ENCODE measurements at regions not wholly inside any gene's neighbourhood (a gene's known extent, or its start where the extent isn't known, plus 50 kb on each side); places are given as distances from the start of the nearest gene placed in this dataset.

DNA sequence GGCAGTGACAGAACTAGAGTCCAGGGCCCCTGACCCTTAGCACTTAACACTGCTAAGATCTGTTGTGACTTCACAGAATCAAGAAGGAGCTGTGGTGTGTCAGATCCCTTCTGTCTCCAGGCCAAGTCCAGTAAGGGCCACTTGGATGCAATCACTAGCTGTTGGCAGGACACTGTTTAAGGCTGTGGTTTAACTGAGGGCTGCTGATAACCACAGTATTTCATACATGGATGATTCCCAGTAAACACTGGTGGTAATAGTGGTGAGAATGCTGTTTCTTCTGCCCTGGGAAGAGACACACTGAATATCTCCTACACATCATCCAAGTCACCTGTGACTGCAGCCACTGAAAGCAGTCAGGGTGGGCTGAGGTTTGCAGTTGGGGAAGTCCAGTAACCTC lies 77.7 kb upstream of the FBXO11 start:
- ChIA-PET RAD21 (ENCODE audit: low non-redundant PET in 1 of 2, low total read pairs in 2 of 2, uncharacterized antibody in 2 of 2, unreplicated experiment in 2 of 2) (no interaction called here), POLR2A (no interaction called here), CTCF (no interaction called here)
- Histone ChIP-seq H3K4me1 (ENCODE audit: control insufficient read depth in 1 of 2, insufficient read depth in 2 of 2, low read length in 2 of 2) (no peaks in the 10 kb centered on the region), H3K4me3 (replicated peaks in 1 of 2; ENCODE audit: low read depth in 1 of 2, low read length in 2 of 2) (no peak overlapping the region), H3K36me3 (ENCODE audit: control insufficient read depth in 1 of 2, insufficient read depth in 2 of 2, low read length in 2 of 2) (no peaks in the 10 kb centered on the region), H3K27me3 (ENCODE audit: insufficient read depth, low read length) (no peaks in the 10 kb centered on the region), H3K79me2 (ENCODE audit: insufficient read depth, low read length) (no peaks in the 10 kb centered on the region), H4K20me1 (ENCODE audit: insufficient read depth) (no peaks in the 10 kb centered on the region), H3K9ac (ENCODE audit: low read length) (no peak overlapping the region), H3K9me3 (ENCODE audit: control insufficient read depth in 1 of 2, insufficient read depth in 1 of 2, low read depth in 1 of 2, low read length in 2 of 2) (no peaks in the 10 kb centered on the region), H3K4me2 (ENCODE audit: low read length) (no peak overlapping the region), H2AFZ (ENCODE audit: low read depth, low read length, poor library complexity, severe bottlenecking) (no peak overlapping the region), H3K9me2 (ENCODE audit: insufficient read depth) (no peaks in the 10 kb centered on the region), H3K27ac (ENCODE audit: low read depth, low read length) (no peak overlapping the region)
- ATAC-seq, result no peak
- TF ChIP-seq, protein P1, sequence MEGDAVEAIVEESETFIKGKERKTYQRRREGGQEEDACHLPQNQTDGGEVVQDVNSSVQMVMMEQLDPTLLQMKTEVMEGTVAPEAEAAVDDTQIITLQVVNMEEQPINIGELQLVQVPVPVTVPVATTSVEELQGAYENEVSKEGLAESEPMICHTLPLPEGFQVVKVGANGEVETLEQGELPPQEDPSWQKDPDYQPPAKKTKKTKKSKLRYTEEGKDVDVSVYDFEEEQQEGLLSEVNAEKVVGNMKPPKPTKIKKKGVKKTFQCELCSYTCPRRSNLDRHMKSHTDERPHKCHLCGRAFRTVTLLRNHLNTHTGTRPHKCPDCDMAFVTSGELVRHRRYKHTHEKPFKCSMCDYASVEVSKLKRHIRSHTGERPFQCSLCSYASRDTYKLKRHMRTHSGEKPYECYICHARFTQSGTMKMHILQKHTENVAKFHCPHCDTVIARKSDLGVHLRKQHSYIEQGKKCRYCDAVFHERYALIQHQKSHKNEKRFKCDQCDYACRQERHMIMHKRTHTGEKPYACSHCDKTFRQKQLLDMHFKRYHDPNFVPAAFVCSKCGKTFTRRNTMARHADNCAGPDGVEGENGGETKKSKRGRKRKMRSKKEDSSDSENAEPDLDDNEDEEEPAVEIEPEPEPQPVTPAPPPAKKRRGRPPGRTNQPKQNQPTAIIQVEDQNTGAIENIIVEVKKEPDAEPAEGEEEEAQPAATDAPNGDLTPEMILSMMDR (IDR thresholded peaks at IDR 0.05 in 2 of 3, conservative IDR thresholded peaks at IDR 0.05 in 1 of 3; ENCODE audit: borderline replicate concordance in 1 of 3, insufficient read depth in 1 of 3, low read depth in 2 of 3, low read length in 2 of 3), result no peak
- no peak for TF ChIP-seq CEBPB (IDR thresholded peaks at IDR 0.05; ENCODE audit: low read depth)
- TF ChIP-seq FOSL1 (IDR thresholded peaks at IDR 0.05; ENCODE audit: low read depth), result no peak
- TF ChIP-seq ELF1 (IDR thresholded peaks at IDR 0.05; ENCODE audit: borderline replicate concordance, low read depth), result no peak
- TF ChIP-seq EZH2 (IDR thresholded peaks at IDR 0.05), result no peak
- TF ChIP-seq, protein P2, sequence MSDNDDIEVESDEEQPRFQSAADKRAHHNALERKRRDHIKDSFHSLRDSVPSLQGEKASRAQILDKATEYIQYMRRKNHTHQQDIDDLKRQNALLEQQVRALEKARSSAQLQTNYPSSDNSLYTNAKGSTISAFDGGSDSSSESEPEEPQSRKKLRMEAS (IDR thresholded peaks at IDR 0.05), result no peak
- no TSS peak for BruUV-seq (replicated peaks)
- intact Hi-C loops (cut with micrococcal nuclease), result no loop called here
- DNase-seq (ENCODE audit: low read depth, low spot score), result no peak

DNA sequence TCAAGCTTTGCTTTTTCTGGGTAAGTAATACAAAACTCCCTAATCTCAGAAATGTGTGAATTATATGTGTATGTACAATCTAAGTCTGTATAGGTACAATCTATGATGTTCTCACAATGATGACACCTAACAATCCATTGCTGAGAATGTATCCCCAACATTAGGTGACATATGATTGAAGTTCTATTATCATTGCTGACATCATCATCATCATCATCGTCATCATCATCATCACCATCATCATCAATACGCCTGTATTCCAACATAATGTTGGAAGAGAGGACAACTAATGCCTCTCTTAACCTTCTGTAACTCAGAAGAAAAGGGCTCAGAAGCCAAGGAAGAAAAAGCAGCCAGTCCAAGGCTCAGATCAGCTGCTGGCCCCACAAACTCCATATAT lies 84.2 kb upstream of the FBXO11 start:
- no peak overlapping the region for H3K27ac ChIP-seq (ENCODE audit: low read depth, low read length)
- no peaks in the 10 kb centered on the region for H4K20me1 ChIP-seq (ENCODE audit: insufficient read depth)
- H3K4me2 ChIP-seq (ENCODE audit: low read length), result no peak overlapping the region
- no TSS peak for BruUV-seq (replicated peaks)
- no peaks in the 10 kb centered on the region for H3K27me3 ChIP-seq (ENCODE audit: insufficient read depth, low read length)
- CTCF ChIA-PET, result no interaction called here
- DNase-seq (ENCODE audit: low read depth, low spot score) (no peak), ATAC-seq (no peak)
- H3K79me2 ChIP-seq (ENCODE audit: insufficient read depth, low read length), result no peaks in the 10 kb centered on the region
- no peaks in the 10 kb centered on the region for H3K4me1 ChIP-seq (ENCODE audit: control insufficient read depth in 1 of 2, insufficient read depth in 2 of 2, low read length in 2 of 2)
- intact Hi-C loops (cut with micrococcal nuclease), result no loop called here
- no peak overlapping the region for H3K4me3 ChIP-seq (replicated peaks in 1 of 2; ENCODE audit: low read depth in 1 of 2, low read length in 2 of 2)
- H3K9ac ChIP-seq (ENCODE audit: low read length), result no peak overlapping the region
- RAD21 ChIA-PET (ENCODE audit: low non-redundant PET in 1 of 2, low total read pairs in 2 of 2, uncharacterized antibody in 2 of 2, unreplicated experiment in 2 of 2), result no interaction called here
- no peaks in the 10 kb centered on the region for H3K9me3 ChIP-seq (ENCODE audit: control insufficient read depth in 1 of 2, insufficient read depth in 1 of 2, low read depth in 1 of 2, low read length in 2 of 2)
- H2AFZ ChIP-seq (ENCODE audit: low read depth, low read length, poor library complexity, severe bottlenecking), result no peak overlapping the region
- H3K9me2 ChIP-seq (ENCODE audit: insufficient read depth), result no peaks in the 10 kb centered on the region
- POLR2A ChIA-PET, result no interaction called here
- H3K36me3 ChIP-seq (ENCODE audit: control insufficient read depth in 1 of 2, insufficient read depth in 2 of 2, low read length in 2 of 2), result no peaks in the 10 kb centered on the region
- TF ChIP-seq FOSL1 (IDR thresholded peaks at IDR 0.05; ENCODE audit: low read depth) (no peak), YY1 (IDR thresholded peaks at IDR 0.05; ENCODE audit: extremely low read depth, insufficient replicate concordance, low read depth, low read length) (no peak), RAD21 (IDR thresholded peaks at IDR 0.05; ENCODE audit: low read depth) (no peak), POLR2AphosphoS5 (IDR thresholded peaks at IDR 0.05; ENCODE audit: low read depth, low read length) (no peak), EGR1 (IDR thresholded peaks at IDR 0.05; ENCODE audit: low read depth) (no peak), ZNF274 (IDR thresholded peaks at IDR 0.05; ENCODE audit: low read depth, low read length) (no peak), EZH2phosphoT487 (IDR thresholded peaks at IDR 0.05; ENCODE audit: borderline replicate concordance) (no peak), CEBPB (IDR thresholded peaks at IDR 0.05; ENCODE audit: low read depth) (no peak)
- TF ChIP-seq, protein P3, sequence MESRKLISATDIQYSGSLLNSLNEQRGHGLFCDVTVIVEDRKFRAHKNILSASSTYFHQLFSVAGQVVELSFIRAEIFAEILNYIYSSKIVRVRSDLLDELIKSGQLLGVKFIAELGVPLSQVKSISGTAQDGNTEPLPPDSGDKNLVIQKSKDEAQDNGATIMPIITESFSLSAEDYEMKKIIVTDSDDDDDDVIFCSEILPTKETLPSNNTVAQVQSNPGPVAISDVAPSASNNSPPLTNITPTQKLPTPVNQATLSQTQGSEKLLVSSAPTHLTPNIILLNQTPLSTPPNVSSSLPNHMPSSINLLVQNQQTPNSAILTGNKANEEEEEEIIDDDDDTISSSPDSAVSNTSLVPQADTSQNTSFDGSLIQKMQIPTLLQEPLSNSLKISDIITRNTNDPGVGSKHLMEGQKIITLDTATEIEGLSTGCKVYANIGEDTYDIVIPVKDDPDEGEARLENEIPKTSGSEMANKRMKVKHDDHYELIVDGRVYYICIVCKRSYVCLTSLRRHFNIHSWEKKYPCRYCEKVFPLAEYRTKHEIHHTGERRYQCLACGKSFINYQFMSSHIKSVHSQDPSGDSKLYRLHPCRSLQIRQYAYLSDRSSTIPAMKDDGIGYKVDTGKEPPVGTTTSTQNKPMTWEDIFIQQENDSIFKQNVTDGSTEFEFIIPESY (IDR thresholded peaks at IDR 0.05; ENCODE audit: extremely low read depth, insufficient replicate concordance, low read length), result no peak
- TF ChIP-seq, protein P2 (IDR thresholded peaks at IDR 0.05), result no peak
- TF ChIP-seq, protein P1 (IDR thresholded peaks at IDR 0.05 in 2 of 3, conservative IDR thresholded peaks at IDR 0.05 in 1 of 3; ENCODE audit: borderline replicate concordance in 1 of 3, insufficient read depth in 1 of 3, low read depth in 2 of 3, low read length in 2 of 3), result no peak
